ENCODE measurements at regions not wholly inside any gene's neighbourhood (a gene's known extent, or its start where the extent isn't known, plus 50 kb on each side); places are given as distances from the start of the nearest gene placed in this dataset.

- TF ChIP-seq CTCF (conservative IDR thresholded peaks at IDR 0.05 in 1 of 2, IDR thresholded peaks at IDR 0.05 in 1 of 2; ENCODE audit: low read depth in 1 of 2, low read length in 2 of 2) (no peak), EZH2 (IDR thresholded peaks at IDR 0.05; ENCODE audit: low read length, missing control alignments) (no peak)
These were observed 273.8 kb upstream of the B3GAT1 start for GRCh38 chr11:134685793-134686380.
